PC-9 (cell line): ENCODE measurements at regions not wholly inside any gene's neighbourhood (a gene's known extent, or its start where the extent isn't known, plus 50 kb on each side); places are given as distances from the start of the nearest gene placed in this dataset.
A peak's percentile ranks its signal among the peaks of the same experiment; 100 is the strongest.

ENCODE experiments used
- CTCF ChIP-seq: fragments of 200-600 bp; sonication (generic); conservative IDR thresholded peaks from 2 replicates; pipeline ENCODE4 v1.6.1; 2017; ENCODE audit warnings: mixed run types, antibody characterized with exemption, mild to moderate bottlenecking, moderate library complexity
- EZH2 ChIP-seq: fragments of 200-600 bp; sonication (generic); IDR thresholded peaks from 2 replicates; pipeline ENCODE4 v1.8.0; 2017; ENCODE audit warnings: antibody characterized with exemption, low read depth

- TF ChIP-seq CTCF (peak; percentile 63), EZH2 (no peak)
Observed at GRCh38 chr13:62512194-62513141, 1096.8 kb upstream of the PCDH20 start.
